ENCODE measurements at regions not wholly inside any gene's neighbourhood (a gene's known extent, or its start where the extent isn't known, plus 50 kb on each side); places are given as distances from the start of the nearest gene placed in this dataset.

DNA sequence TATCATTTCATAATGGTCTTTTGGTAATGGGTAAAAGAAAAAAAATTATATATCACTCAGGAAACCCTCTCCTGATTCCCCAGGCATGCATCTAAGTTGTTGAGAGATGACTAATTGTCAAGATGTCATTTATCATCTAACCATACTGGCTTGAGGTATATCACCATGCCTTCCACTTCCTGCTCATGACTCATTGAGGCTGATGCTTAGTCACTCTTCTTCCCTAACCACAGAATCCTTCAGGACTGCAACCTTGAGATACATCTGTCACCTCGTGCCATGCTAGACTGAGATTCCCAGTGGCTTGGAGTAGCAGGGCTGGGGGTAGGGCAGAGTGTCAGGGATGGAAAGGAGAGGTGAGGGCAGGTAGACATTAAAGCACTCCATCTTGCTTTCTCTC lies 782.5 kb upstream of the INTU start:
- H2AFZ ChIP-seq (ENCODE audit: low read length): no peak overlapping the region
- no peak overlapping the region for H3K4me3 ChIP-seq (ENCODE audit: low read length)
- no peaks in the 10 kb centered on the region for H3K79me2 ChIP-seq (ENCODE audit: low read length)
- no peak for DNase-seq
- no peaks in the 10 kb centered on the region for H3K36me3 ChIP-seq (ENCODE audit: insufficient read depth, low read length)
- no peak overlapping the region for H3K4me2 ChIP-seq (ENCODE audit: low read depth, low read length, poor library complexity, severe bottlenecking)
- H3K4me1 ChIP-seq (ENCODE audit: low read length): no peaks in the 10 kb centered on the region
- no peak overlapping the region for H3K27ac ChIP-seq (ENCODE audit: low read length)
- H3K9ac ChIP-seq (ENCODE audit: low read length): no peak overlapping the region
- H3K9me2 ChIP-seq (replicated peaks; ENCODE audit: insufficient read depth, low read length): no peaks in the 10 kb centered on the region
- peaks cover 12% of the 10 kb centered on the region; the same call in 1 of the 2 replicates for H3K9me3 ChIP-seq (ENCODE audit: low read length)
- no peaks in the 10 kb centered on the region for H3K27me3 ChIP-seq (ENCODE audit: low read length)
- no peaks in the 10 kb centered on the region for H4K20me1 ChIP-seq (ENCODE audit: insufficient read depth, low read depth, low read length)

DNA sequence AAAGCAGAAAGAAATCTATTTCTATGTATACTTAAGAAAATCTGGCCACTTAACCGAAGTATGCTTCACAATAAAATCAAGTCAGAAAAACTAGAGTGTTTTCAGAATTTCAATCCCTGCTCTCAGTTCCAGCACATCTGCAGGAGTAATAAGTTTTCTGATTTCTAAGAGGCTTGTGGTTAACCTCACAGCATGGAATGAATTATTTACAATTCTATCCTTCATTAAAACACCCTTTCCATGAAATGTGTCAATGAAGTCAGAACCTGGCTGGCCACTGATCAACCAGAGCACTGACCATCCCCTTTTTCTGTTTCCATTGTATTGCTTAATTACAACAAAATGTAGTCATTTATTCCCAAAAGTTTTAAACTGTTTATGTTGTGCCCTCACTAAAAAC lies 781.4 kb upstream of the INTU start:
- no peaks in the 10 kb centered on the region for H4K20me1 ChIP-seq (ENCODE audit: insufficient read depth, low read depth, low read length)
- no peak overlapping the region for H3K27ac ChIP-seq (ENCODE audit: low read length)
- H2AFZ ChIP-seq (ENCODE audit: low read length): no peak overlapping the region
- H3K9me2 ChIP-seq (replicated peaks; ENCODE audit: insufficient read depth, low read length): no peaks in the 10 kb centered on the region
- H3K27me3 ChIP-seq (ENCODE audit: low read length): no peaks in the 10 kb centered on the region
- no peak for DNase-seq
- H3K9me3 ChIP-seq (ENCODE audit: low read length): peaks cover 8% of the 10 kb centered on the region; the same call in 1 of the 2 replicates
- no peak overlapping the region for H3K4me2 ChIP-seq (ENCODE audit: low read depth, low read length, poor library complexity, severe bottlenecking)
- H3K36me3 ChIP-seq (ENCODE audit: insufficient read depth, low read length): no peaks in the 10 kb centered on the region
- H3K9ac ChIP-seq (ENCODE audit: low read length): no peak overlapping the region
- H3K4me1 ChIP-seq (ENCODE audit: low read length): no peaks in the 10 kb centered on the region
- no peaks in the 10 kb centered on the region for H3K79me2 ChIP-seq (ENCODE audit: low read length)
- H3K4me3 ChIP-seq (ENCODE audit: low read length): no peak overlapping the region

DNA sequence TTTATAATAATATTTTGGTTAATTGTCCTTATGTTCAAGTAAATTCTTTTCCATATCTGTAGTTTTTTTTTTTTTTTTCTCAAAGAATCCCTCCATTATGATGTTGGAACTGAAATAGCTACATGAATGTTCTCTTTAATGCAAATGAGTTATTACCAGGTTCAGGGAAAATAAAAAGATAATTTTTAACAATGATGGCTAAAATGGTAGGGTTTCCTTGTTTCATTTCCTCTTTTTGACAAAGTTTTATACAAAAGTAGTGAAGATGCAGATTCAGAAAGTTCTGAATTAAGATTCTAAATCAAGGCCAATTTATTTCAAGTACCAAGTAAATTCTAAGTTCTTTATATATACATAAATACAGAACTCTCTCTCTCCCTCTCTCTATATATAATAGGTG lies 779.0 kb upstream of the INTU start:
- Histone ChIP-seq H3K9me3 (ENCODE audit: low read length) (no peaks in the 10 kb centered on the region; the same call in 1 of the 2 replicates), H2AFZ (ENCODE audit: low read length) (no peak overlapping the region), H3K79me2 (ENCODE audit: low read length) (no peaks in the 10 kb centered on the region)

DNA sequence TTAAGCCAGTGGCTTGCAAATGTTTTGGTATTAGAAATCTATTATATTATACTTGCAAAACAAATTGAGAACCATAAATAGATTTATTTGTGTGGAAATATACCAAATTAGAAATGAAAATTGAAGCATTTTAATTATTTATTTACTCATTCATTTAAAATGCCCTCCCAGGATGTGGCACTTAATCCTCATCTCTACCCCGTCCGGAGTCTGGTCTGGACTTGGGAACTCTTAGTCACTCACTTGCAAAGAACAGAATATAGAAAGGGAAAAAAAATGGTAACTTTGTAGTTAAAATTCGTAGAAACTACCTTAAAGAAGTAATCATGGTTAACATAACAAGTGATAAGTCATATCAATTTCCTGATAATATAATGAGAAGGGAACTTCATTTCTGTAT lies 775.9 kb upstream of the INTU start:
- H3K4me1 ChIP-seq (ENCODE audit: low read length): no peaks in the 10 kb centered on the region
- no peak for DNase-seq
- H3K27me3 ChIP-seq (ENCODE audit: low read length): no peaks in the 10 kb centered on the region
- H2AFZ ChIP-seq (ENCODE audit: low read length): no peak overlapping the region
- no peak overlapping the region for H3K4me3 ChIP-seq (ENCODE audit: low read length)
- H3K36me3 ChIP-seq (ENCODE audit: insufficient read depth, low read length): no peaks in the 10 kb centered on the region
- no peak overlapping the region for H3K9ac ChIP-seq (ENCODE audit: low read length)
- no peaks in the 10 kb centered on the region for H3K79me2 ChIP-seq (ENCODE audit: low read length)
- no peaks in the 10 kb centered on the region for H3K9me2 ChIP-seq (replicated peaks; ENCODE audit: insufficient read depth, low read length)
- no peak overlapping the region for H3K4me2 ChIP-seq (ENCODE audit: low read depth, low read length, poor library complexity, severe bottlenecking)
- H4K20me1 ChIP-seq (ENCODE audit: insufficient read depth, low read depth, low read length): no peaks in the 10 kb centered on the region
- no peak overlapping the region for H3K27ac ChIP-seq (ENCODE audit: low read length)
- no peaks in the 10 kb centered on the region; the same call in 1 of the 2 replicates for H3K9me3 ChIP-seq (ENCODE audit: low read length)

More for the DNA sequence above, 779.0 kb upstream of the INTU start:
- H3K4me3 ChIP-seq (ENCODE audit: low read length): no peak overlapping the region
- H3K9ac ChIP-seq (ENCODE audit: low read length): no peak overlapping the region
- no peaks in the 10 kb centered on the region for H3K27me3 ChIP-seq (ENCODE audit: low read length)
- DNase-seq: no peak
- H3K9me2 ChIP-seq (replicated peaks; ENCODE audit: insufficient read depth, low read length): no peaks in the 10 kb centered on the region
- no peak overlapping the region for H3K27ac ChIP-seq (ENCODE audit: low read length)
- H4K20me1 ChIP-seq (ENCODE audit: insufficient read depth, low read depth, low read length): no peaks in the 10 kb centered on the region
- H3K4me2 ChIP-seq (ENCODE audit: low read depth, low read length, poor library complexity, severe bottlenecking): no peak overlapping the region
- no peaks in the 10 kb centered on the region for H3K36me3 ChIP-seq (ENCODE audit: insufficient read depth, low read length)
- H3K4me1 ChIP-seq (ENCODE audit: low read length): no peaks in the 10 kb centered on the region

DNA sequence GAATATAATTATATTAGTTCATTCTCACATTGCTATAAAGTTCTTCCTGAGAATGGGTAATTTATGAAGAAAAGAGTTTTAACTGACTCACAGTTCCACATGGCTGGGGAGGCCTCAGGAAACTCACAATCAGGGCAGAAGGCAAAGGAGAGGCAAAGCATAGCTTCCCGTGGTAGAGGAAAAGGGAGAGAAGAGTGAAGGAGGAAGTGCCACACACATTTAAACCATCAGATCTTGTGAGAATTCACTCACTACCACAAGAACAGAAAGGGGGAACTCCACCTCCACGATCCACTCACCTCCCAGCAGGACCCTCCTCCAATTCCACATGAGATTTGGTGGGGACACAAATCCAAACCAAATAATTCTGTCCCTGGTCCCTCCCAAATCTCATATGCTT lies 773.4 kb upstream of the INTU start:
- H4K20me1 ChIP-seq (ENCODE audit: insufficient read depth, low read depth, low read length): no peaks in the 10 kb centered on the region
- no peaks in the 10 kb centered on the region for H3K9me2 ChIP-seq (replicated peaks; ENCODE audit: insufficient read depth, low read length)
- H3K4me3 ChIP-seq (ENCODE audit: low read length): no peak overlapping the region
- no peak for DNase-seq
- H3K4me1 ChIP-seq (ENCODE audit: low read length): no peaks in the 10 kb centered on the region
- no peaks in the 10 kb centered on the region; the same call in 1 of the 2 replicates for H3K9me3 ChIP-seq (ENCODE audit: low read length)
- no peak overlapping the region for H2AFZ ChIP-seq (ENCODE audit: low read length)
- no peak overlapping the region for H3K4me2 ChIP-seq (ENCODE audit: low read depth, low read length, poor library complexity, severe bottlenecking)
- H3K79me2 ChIP-seq (ENCODE audit: low read length): no peaks in the 10 kb centered on the region
- no peak overlapping the region for H3K9ac ChIP-seq (ENCODE audit: low read length)
- H3K27ac ChIP-seq (ENCODE audit: low read length): no peak overlapping the region
- no peaks in the 10 kb centered on the region for H3K36me3 ChIP-seq (ENCODE audit: insufficient read depth, low read length)
- H3K27me3 ChIP-seq (ENCODE audit: low read length): no peaks in the 10 kb centered on the region

DNA sequence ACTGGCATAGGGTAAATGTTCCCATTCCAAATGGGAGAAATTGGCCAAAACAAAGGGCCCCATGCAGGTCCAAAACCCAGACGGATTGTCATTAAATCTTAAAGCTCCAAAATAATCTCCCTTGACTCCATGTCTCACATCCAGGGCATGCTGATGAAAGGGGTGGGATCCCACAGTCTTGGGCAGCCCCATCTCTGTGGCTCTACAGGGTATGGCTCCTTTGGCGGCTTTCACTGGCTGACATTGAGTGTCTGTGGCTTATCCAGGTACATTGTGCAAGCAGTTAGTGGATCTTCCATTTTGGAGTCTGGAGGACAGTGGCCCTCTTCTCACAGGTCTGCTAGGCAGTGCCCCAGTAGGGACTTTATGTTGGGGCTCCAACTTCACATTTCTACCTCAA lies 772.9 kb upstream of the INTU start:
- no peak for DNase-seq

DNA sequence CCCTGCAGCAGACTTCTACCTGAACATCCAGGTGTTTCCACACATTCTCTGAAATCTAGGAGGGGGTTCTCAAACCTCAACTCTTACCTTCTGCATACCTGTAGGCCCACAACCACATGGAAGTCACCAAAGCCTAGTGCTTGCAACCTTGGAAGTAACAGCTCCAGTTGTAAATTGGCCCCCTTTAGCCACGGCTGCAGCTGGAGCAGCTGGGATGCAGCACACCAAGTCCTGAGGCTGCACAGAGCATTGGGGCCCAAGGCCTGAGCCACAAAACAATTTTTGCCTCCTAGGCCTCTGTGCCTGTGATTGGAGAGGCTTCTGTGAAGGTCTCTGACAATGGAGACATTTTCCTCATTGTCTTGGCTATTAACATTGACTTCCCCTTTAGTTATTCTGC lies 772.4 kb upstream of the INTU start:
- DNase-seq: no peak
- Histone ChIP-seq H3K27me3 (ENCODE audit: low read length) (no peaks in the 10 kb centered on the region), H3K4me1 (ENCODE audit: low read length) (no peaks in the 10 kb centered on the region), H3K79me2 (ENCODE audit: low read length) (no peaks in the 10 kb centered on the region), H3K4me2 (ENCODE audit: low read depth, low read length, poor library complexity, severe bottlenecking) (no peak overlapping the region), H4K20me1 (ENCODE audit: insufficient read depth, low read depth, low read length) (no peaks in the 10 kb centered on the region), H2AFZ (ENCODE audit: low read length) (no peak overlapping the region), H3K9me2 (replicated peaks; ENCODE audit: insufficient read depth, low read length) (no peaks in the 10 kb centered on the region), H3K9me3 (ENCODE audit: low read length) (no peaks in the 10 kb centered on the region; the same call in 1 of the 2 replicates), H3K9ac (ENCODE audit: low read length) (no peak overlapping the region), H3K4me3 (ENCODE audit: low read length) (no peak overlapping the region), H3K36me3 (ENCODE audit: insufficient read depth, low read length) (no peaks in the 10 kb centered on the region), H3K27ac (ENCODE audit: low read length) (no peak overlapping the region)

More for the DNA sequence above, 772.9 kb upstream of the INTU start:
- Histone ChIP-seq H3K9me2 (replicated peaks; ENCODE audit: insufficient read depth, low read length) (no peaks in the 10 kb centered on the region), H3K9ac (ENCODE audit: low read length) (no peak overlapping the region), H3K9me3 (ENCODE audit: low read length) (no peaks in the 10 kb centered on the region; the same call in 1 of the 2 replicates), H3K4me1 (ENCODE audit: low read length) (no peaks in the 10 kb centered on the region), H3K4me3 (ENCODE audit: low read length) (no peak overlapping the region), H3K27me3 (ENCODE audit: low read length) (no peaks in the 10 kb centered on the region), H3K27ac (ENCODE audit: low read length) (no peak overlapping the region), H3K36me3 (ENCODE audit: insufficient read depth, low read length) (no peaks in the 10 kb centered on the region), H3K79me2 (ENCODE audit: low read length) (no peaks in the 10 kb centered on the region), H4K20me1 (ENCODE audit: insufficient read depth, low read depth, low read length) (no peaks in the 10 kb centered on the region), H2AFZ (ENCODE audit: low read length) (no peak overlapping the region), H3K4me2 (ENCODE audit: low read depth, low read length, poor library complexity, severe bottlenecking) (no peak overlapping the region)

DNA sequence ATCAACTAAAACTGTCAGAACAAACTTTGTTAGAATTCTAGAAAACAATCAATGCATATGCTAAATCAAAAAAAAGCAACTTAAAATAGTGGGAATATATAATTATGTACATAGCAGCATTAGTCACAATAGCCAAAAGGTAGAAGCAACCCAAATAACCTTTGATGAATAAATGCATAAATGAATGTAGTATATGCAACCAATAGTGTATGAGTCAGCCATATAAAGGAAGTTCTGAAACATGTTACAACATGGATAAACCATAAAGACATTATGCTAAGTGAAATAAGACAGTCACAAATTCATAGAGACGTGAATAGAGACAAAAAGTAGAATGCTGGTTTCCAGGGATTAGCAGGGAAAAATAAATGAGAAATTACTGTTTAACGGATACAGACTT lies 762.8 kb upstream of the INTU start:
- Histone ChIP-seq H3K4me1 (ENCODE audit: low read length) (no peaks in the 10 kb centered on the region), H4K20me1 (ENCODE audit: insufficient read depth, low read depth, low read length) (no peaks in the 10 kb centered on the region), H3K9ac (ENCODE audit: low read length) (no peak overlapping the region), H3K9me3 (ENCODE audit: low read length) (peaks cover 14% of the 10 kb centered on the region), H2AFZ (ENCODE audit: low read length) (no peak overlapping the region), H3K4me2 (ENCODE audit: low read depth, low read length, poor library complexity, severe bottlenecking) (no peak overlapping the region), H3K9me2 (replicated peaks; ENCODE audit: insufficient read depth, low read length) (no peaks in the 10 kb centered on the region), H3K4me3 (ENCODE audit: low read length) (no peak overlapping the region), H3K79me2 (ENCODE audit: low read length) (no peaks in the 10 kb centered on the region), H3K36me3 (ENCODE audit: insufficient read depth, low read length) (no peaks in the 10 kb centered on the region), H3K27ac (ENCODE audit: low read length) (no peak overlapping the region), H3K27me3 (ENCODE audit: low read length) (no peaks in the 10 kb centered on the region)
- DNase-seq: no peak

DNA sequence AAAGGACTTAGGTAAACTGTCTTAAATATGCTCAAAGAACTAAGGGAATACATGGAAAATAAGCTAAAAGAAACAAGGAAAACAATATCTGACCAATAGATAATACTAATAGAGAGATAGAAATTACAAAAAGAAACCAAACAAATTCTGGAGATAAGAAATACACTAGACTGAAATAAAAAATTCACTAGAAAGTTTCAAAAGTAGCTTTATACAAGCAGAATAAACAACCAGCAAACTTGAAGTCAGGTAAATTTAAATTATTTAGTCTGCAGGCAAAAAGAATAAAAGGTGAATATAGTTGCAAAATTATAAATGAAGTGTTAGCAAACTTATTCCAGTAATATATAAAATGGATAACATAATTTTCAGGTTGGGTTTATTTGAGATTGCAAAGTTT lies 760.9 kb upstream of the INTU start:
- Histone ChIP-seq H3K27me3 (ENCODE audit: low read length) (no peaks in the 10 kb centered on the region), H3K4me2 (ENCODE audit: low read depth, low read length, poor library complexity, severe bottlenecking) (no peak overlapping the region), H3K4me3 (ENCODE audit: low read length) (no peak overlapping the region), H3K79me2 (ENCODE audit: low read length) (no peaks in the 10 kb centered on the region), H3K9me3 (ENCODE audit: low read length) (peaks cover 18% of the 10 kb centered on the region), H3K4me1 (ENCODE audit: low read length) (no peaks in the 10 kb centered on the region), H3K27ac (ENCODE audit: low read length) (no peak overlapping the region), H3K36me3 (ENCODE audit: insufficient read depth, low read length) (no peaks in the 10 kb centered on the region), H2AFZ (ENCODE audit: low read length) (no peak overlapping the region), H3K9ac (ENCODE audit: low read length) (no peak overlapping the region), H3K9me2 (replicated peaks; ENCODE audit: insufficient read depth, low read length) (no peaks in the 10 kb centered on the region), H4K20me1 (ENCODE audit: insufficient read depth, low read depth, low read length) (no peaks in the 10 kb centered on the region)
- DNase-seq: no peak

Measured in Karpas-422 (cell line).